GM18870 (cell line): ENCODE measurements at regions not wholly inside any gene's neighbourhood (a gene's known extent, or its start where the extent isn't known, plus 50 kb on each side); places are given as distances from the start of the nearest gene placed in this dataset.

Source experiments
- ATAC-seq: cut with Tn5 transposase; IDR thresholded peaks from one replicate; pipeline ENCODE4 v1.9.1; 2021; ENCODE audit warnings: moderate library complexity; ENCODE audit not compliant: unreplicated experiment

GRCh38 chr1:213669964-213670691 is 317.6 kb upstream of the PROX1 start:
- ATAC-seq: no peak

GRCh38 chr1:213670692-213671023 is 317.1 kb upstream of the PROX1 start:
- no peak for ATAC-seq

- no peak for ATAC-seq
Observed at GRCh38 chr1:213675043-213675442, 312.7 kb upstream of the PROX1 start.

GRCh38 chr1:213676736-213677135 is 311.0 kb upstream of the PROX1 start:
- no peak for ATAC-seq

GRCh38 chr1:213678348-213678747 is 309.4 kb upstream of the PROX1 start:
- ATAC-seq: no peak

GRCh38 chr1:213678753-213679152 is 309.0 kb upstream of the PROX1 start:
- ATAC-seq: no peak

- ATAC-seq: no peak
Observed at GRCh38 chr1:213679153-213679552, 308.6 kb upstream of the PROX1 start.

- no peak for ATAC-seq
Observed at GRCh38 chr1:213680677-213681325, 307.0 kb upstream of the PROX1 start.

- no peak for ATAC-seq
Observed at GRCh38 chr1:213681788-213682340, 305.9 kb upstream of the PROX1 start.

GRCh38 chr1:213683529-213683928 is 304.2 kb upstream of the PROX1 start:
- no peak for ATAC-seq

GRCh38 chr1:213684454-213684853 is 303.3 kb upstream of the PROX1 start:
- no peak for ATAC-seq

- ATAC-seq: no peak
Observed at GRCh38 chr1:213685992-213686582, 301.7 kb upstream of the PROX1 start.

GRCh38 chr1:213686983-213687382 is 300.8 kb upstream of the PROX1 start:
- ATAC-seq: no peak

GRCh38 chr1:213687832-213688231 is 299.9 kb upstream of the PROX1 start:
- no peak for ATAC-seq

GRCh38 chr1:213688655-213689054 is 299.1 kb upstream of the PROX1 start:
- no peak for ATAC-seq

GRCh38 chr1:213689260-213689659 is 298.5 kb upstream of the PROX1 start:
- ATAC-seq: no peak

- ATAC-seq: no peak
Observed at GRCh38 chr1:213690341-213690917, 297.3 kb upstream of the PROX1 start.

- no peak for ATAC-seq
Observed at GRCh38 chr1:213692321-213692720, 295.5 kb upstream of the PROX1 start.

- ATAC-seq: no peak
Observed at GRCh38 chr1:213693864-213694263, 293.9 kb upstream of the PROX1 start.

- no peak for ATAC-seq
Observed at GRCh38 chr1:213697192-213697802, 290.5 kb upstream of the PROX1 start.

GRCh38 chr1:213698092-213698702 is 289.6 kb upstream of the PROX1 start:
- no peak for ATAC-seq
